Stomach (tissue), 8 donors: ENCODE measurements at regions not wholly inside any gene's neighbourhood (a gene's known extent, or its start where the extent isn't known, plus 50 kb on each side); places are given as distances from the start of the nearest gene placed in this dataset.

ENCODE experiments used
- DNase-seq, 2 donors: peaks; one replicate each; pipeline versions ENCODE4 v3.0.0 to v3.0.0-alpha.2; 2013 to 2019
- H3K27ac ChIP-seq, 5 donors: fragments of 200-600 bp in 4 of 5; sonication (generic) in 4 of 5; one replicate each; pipeline ENCODE4 v1.5.1; 2013 to 2019; ENCODE audit warnings: mild to moderate bottlenecking in 1 of 5, moderate library complexity in 1 of 5
- H3K27me3 ChIP-seq, 3 donors: fragments of 200-600 bp; sonication (generic); one replicate each; pipeline ENCODE4 v1.5.1; 2017 to 2019; ENCODE audit warnings: mixed run types in 1 of 3
- H3K36me3 ChIP-seq, 4 donors: fragments of 200-600 bp; sonication (generic); 1 replicate in 3 of 4; 2 replicates in 1 of 4; pipeline ENCODE4 v1.5.1; 2016 to 2019
- H3K4me1 ChIP-seq, 4 donors: fragments of 200-600 bp; sonication (generic); one replicate each; pipeline ENCODE4 v1.5.1; 2016 to 2019
- H3K4me3 ChIP-seq, 4 donors: fragments of 200-600 bp; sonication (generic) in 3 of 4; one replicate each; pipeline ENCODE4 v1.5.1; 2016 to 2019; ENCODE audit warnings: mild to moderate bottlenecking in 1 of 4
- H3K9me3 ChIP-seq, 4 donors: fragments of 200-600 bp; sonication (generic); one replicate each; pipeline ENCODE4 v1.5.1; 2016 to 2019
- EP300 ChIP-seq: sonication (generic); formaldehyde crosslinking; IDR thresholded peaks from one replicate; pipeline ENCODE4 v1.6.1; 2017; ENCODE audit warnings: antibody characterized with exemption
- POLR2A ChIP-seq, 4 donors: fragments of 450-650 bp; IDR thresholded peaks; one replicate each; pipeline ENCODE4 v1.6.1; 2016; ENCODE audit warnings: antibody characterized with exemption in 4 of 4, control low read depth in 2 of 4, mild to moderate bottlenecking in 1 of 4, moderate library complexity in 1 of 4
- POLR2AphosphoS5 ChIP-seq, 3 donors: sonication (generic); formaldehyde crosslinking; IDR thresholded peaks; one replicate each; pipeline ENCODE4 v1.6.1; 2016; ENCODE audit warnings: antibody characterized with exemption in 3 of 3
- WGBS, 5 donors: extraction: QIAGEN DNeasy Blood & Tissue Kit in 3 of 5; methylation state at CpG; one replicate each; pipeline versions ENCODE4 v1.1.5 to v1.1.7; 2013 to 2018; 5-methylcytosine and 5-hydroxymethylcytosine counted together
- intact Hi-C: fragments of 100-400 bp; cut with DNase I; formaldehyde crosslinking; loops from one replicate; pipeline ENCODE4 v1.15.1; 2023; ENCODE audit warnings: low total_unique reads
- TF ChIP-seq, protein P1 (sequence below), 7 experiments: fragments of 450-650 bp in 4 of 7; fragments of 200-600 bp in 3 of 7; sonication (generic) in 3 of 7; IDR thresholded peaks; one replicate each; pipeline ENCODE4 v1.5.1; 2016 to 2019; ENCODE audit warnings: antibody characterized with exemption in 7 of 7, control low read depth in 2 of 7, mild to moderate bottlenecking in 1 of 7
- donor health status: healthy with polysubstance abuse.
- donor health status: Bipolar disorder and iron deficiency.
- donor health status: healthy.

DNA sequence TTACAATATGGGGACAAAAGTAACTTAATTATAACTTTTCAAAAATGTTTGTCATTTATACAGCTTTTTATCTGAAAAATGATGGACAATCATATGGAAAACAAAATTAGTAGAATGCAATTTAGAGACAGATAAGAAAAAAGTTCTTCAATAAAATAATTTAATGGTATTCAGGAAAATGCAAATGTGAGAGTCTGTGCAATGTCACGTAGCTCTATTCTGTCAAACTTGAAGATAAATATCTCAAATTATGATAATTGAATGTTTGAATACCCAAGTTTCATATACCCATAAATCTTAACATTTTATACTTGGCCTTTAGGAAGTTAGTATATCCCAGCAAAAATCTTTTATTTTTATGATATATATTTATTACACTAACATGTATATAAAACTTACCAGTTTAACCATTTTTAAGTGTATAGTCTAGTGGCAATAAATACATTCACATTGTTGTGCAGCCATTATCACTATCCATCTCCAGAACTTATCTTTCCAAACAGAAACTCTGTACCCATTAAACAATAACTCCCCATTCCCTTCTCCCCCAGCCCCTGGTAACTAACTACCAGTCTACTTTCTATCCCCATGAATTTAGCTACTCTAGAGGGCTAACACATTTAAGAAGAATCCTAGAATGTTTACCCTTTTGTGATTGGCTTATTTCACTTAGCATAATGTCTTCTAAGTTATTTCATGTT lies 311.5 kb downstream of the SOCS6 start:
- intact Hi-C loops: no loop called here
- Histone ChIP-seq H3K9me3 (no peaks in the 10 kb centered on the region), H3K27ac (no peak overlapping the region), H3K4me1 (no peaks in the 10 kb centered on the region), H3K4me3 (no peak overlapping the region), H3K36me3 (no peaks in the 10 kb centered on the region), H3K27me3 (no peaks in the 10 kb centered on the region)
- no peak for DNase-seq
- 40 to 57% (median 44%) methylated on average over 1 of the region's 1 CpG for WGBS, 5 donors
- TF ChIP-seq EP300 (no peak), POLR2A (IDR thresholded peaks at IDR 0.05) (no peak), POLR2AphosphoS5 (IDR thresholded peaks at IDR 0.05) (no peak)
- TF ChIP-seq, protein P1, sequence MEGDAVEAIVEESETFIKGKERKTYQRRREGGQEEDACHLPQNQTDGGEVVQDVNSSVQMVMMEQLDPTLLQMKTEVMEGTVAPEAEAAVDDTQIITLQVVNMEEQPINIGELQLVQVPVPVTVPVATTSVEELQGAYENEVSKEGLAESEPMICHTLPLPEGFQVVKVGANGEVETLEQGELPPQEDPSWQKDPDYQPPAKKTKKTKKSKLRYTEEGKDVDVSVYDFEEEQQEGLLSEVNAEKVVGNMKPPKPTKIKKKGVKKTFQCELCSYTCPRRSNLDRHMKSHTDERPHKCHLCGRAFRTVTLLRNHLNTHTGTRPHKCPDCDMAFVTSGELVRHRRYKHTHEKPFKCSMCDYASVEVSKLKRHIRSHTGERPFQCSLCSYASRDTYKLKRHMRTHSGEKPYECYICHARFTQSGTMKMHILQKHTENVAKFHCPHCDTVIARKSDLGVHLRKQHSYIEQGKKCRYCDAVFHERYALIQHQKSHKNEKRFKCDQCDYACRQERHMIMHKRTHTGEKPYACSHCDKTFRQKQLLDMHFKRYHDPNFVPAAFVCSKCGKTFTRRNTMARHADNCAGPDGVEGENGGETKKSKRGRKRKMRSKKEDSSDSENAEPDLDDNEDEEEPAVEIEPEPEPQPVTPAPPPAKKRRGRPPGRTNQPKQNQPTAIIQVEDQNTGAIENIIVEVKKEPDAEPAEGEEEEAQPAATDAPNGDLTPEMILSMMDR (IDR thresholded peaks at IDR 0.05): no peak

DNA sequence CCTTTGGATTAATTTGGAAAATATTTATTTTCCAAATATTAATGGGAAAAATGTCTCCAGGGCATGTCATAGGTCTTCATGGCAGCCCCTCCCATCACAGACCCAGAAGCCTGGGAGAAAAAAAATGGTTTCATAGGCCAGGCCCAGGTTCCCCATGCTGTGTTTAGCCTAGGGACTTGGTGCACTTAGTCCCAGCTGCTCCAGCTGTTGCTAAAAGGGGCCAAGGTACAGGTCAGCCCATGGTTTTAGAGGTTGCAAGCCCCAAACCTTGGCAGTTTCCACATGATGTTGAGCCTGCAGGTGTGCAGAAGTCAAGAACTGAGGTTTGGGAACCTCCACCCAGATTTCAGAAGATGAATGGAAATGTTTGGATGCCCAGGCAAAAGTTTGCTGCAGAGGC lies 309.6 kb downstream of the SOCS6 start:
- no peak for TF ChIP-seq POLR2AphosphoS5 (IDR thresholded peaks at IDR 0.05)
- TF ChIP-seq, protein P1 (IDR thresholded peaks at IDR 0.05): no peak
- no peak for TF ChIP-seq POLR2A (IDR thresholded peaks at IDR 0.05)
- TF ChIP-seq EP300: no peak
- no peaks in the 10 kb centered on the region for H3K9me3 ChIP-seq
- no peak overlapping the region for H3K27ac ChIP-seq
- no peaks in the 10 kb centered on the region for H3K4me1 ChIP-seq
- intact Hi-C loops: no loop called here
- H3K4me3 ChIP-seq: no peak overlapping the region
- no peak for DNase-seq
- no peaks in the 10 kb centered on the region for H3K27me3 ChIP-seq
- H3K36me3 ChIP-seq: no peaks in the 10 kb centered on the region

DNA sequence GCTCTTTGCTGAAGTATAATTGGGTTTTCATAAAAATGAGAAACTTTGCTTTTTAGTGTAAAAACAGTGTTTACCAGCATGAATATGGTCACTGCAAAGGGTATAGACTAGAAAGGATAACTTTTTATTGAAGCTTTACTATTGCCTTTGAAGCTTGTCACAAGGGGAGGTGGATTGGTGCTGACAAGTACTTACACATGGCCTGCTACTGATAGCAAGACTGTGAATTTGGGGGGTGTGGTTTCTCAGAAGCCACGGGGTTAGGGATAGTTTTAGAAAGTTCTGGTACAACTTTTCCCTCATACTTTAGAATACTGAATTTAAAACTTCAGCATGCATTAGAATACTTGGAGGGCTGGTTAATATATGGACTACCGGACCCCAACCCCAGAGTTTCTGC lies 294.1 kb downstream of the SOCS6 start:
- no peaks in the 10 kb centered on the region for H3K27me3 ChIP-seq
- intact Hi-C loops: no loop called here
- H3K4me3 ChIP-seq: no peak overlapping the region
- no peak for TF ChIP-seq POLR2AphosphoS5 (IDR thresholded peaks at IDR 0.05)
- TF ChIP-seq, protein P1 (IDR thresholded peaks at IDR 0.05): no peak
- no peak for TF ChIP-seq POLR2A (IDR thresholded peaks at IDR 0.05)
- no peak for TF ChIP-seq EP300
- no peak for DNase-seq
- 53 to 72% (median 65%) methylated on average over 2 of the region's 2 CpGs for WGBS, 5 donors
- H3K4me1 ChIP-seq: no peaks in the 10 kb centered on the region
- peaks cover 0 to 33% (median 13%) of the 10 kb centered on the region in 4 donors for H3K9me3 ChIP-seq
- no peaks in the 10 kb centered on the region for H3K36me3 ChIP-seq
- H3K27ac ChIP-seq: no peak overlapping the region

DNA sequence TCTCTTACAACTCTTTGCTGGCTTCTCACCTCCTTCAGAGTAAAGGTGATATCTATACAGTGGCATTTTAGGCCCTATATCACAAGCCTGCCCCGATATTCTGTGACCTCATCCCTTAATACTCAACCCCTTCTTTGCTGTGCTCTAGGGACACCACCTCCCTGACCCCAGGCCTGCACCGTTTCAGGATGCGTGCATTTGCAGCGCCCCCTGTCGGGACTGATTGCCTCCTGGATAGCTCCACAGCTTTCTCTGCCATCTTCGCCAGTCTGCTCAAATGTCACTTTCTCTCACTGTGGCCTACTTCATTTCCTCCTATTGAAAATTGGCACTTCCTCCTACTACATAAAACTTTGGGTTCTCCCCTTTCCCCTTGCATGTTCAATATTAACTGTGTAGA lies 289.6 kb downstream of the SOCS6 start:
- intact Hi-C loops: no loop called here
- Histone ChIP-seq H3K27ac (no peak overlapping the region), H3K9me3 (peaks cover 0 to 6% (median 1%) of the 10 kb centered on the region in 4 donors), H3K27me3 (no peaks in the 10 kb centered on the region), H3K36me3 (no peaks in the 10 kb centered on the region), H3K4me3 (no peak overlapping the region), H3K4me1 (no peaks in the 10 kb centered on the region)
- WGBS, 5 donors: 30 to 40% (median 36%) methylated on average over 6 of the region's 6 CpGs
- TF ChIP-seq POLR2A (IDR thresholded peaks at IDR 0.05): no peak
- TF ChIP-seq, protein P1 (IDR thresholded peaks at IDR 0.05): no peak
- DNase-seq: no peak
